Tibial nerve (tissue), 4 donors: ENCODE measurements at regions not wholly inside any gene's neighbourhood (a gene's known extent, or its start where the extent isn't known, plus 50 kb on each side); places are given as distances from the start of the nearest gene placed in this dataset.

ENCODE experiments used
- DNase-seq, 2 donors: peaks; one replicate each; pipeline ENCODE4 v3.0.0-alpha.2; 2019; ENCODE audit warnings: low spot score in 2 of 2
- H3K27ac ChIP-seq, 4 donors: fragments of 200-600 bp; sonication (generic) in 3 of 4; one replicate each; pipeline ENCODE4 v1.5.1; 2017 to 2019; ENCODE audit warnings: mild to moderate bottlenecking in 1 of 4
- H3K27me3 ChIP-seq, 2 donors: fragments of 200-600 bp; sonication (generic) in 1 of 2; one replicate each; pipeline versions ENCODE4 v1.5.1 to v1.6.0; 2017 to 2019
- H3K36me3 ChIP-seq, 3 donors: fragments of 200-600 bp; sonication (generic); one replicate each; pipeline ENCODE4 v1.5.1; 2018 to 2019
- H3K4me1 ChIP-seq, 4 donors: fragments of 200-600 bp; sonication (generic) in 3 of 4; one replicate each; pipeline ENCODE4 v1.5.1; 2017 to 2019
- H3K4me3 ChIP-seq, 4 donors: fragments of 200-600 bp; sonication (generic) in 3 of 4; one replicate each; pipeline ENCODE4 v1.5.1; 2017 to 2019; ENCODE audit warnings: mild to moderate bottlenecking in 1 of 4, moderate library complexity in 1 of 4
- H3K9me3 ChIP-seq, 4 donors: fragments of 200-600 bp; sonication (generic) in 3 of 4; one replicate each; pipeline ENCODE4 v1.5.1; 2017 to 2019
- EP300 ChIP-seq, 2 donors: sonication (generic); formaldehyde crosslinking; IDR thresholded peaks; one replicate each; pipeline ENCODE4 v1.6.1; 2017; ENCODE audit warnings: antibody characterized with exemption in 2 of 2, mild to moderate bottlenecking in 1 of 2
- POLR2A ChIP-seq, 2 donors: fragments of 450-650 bp; IDR thresholded peaks; one replicate each; pipeline ENCODE4 v1.6.1; 2017; ENCODE audit warnings: antibody characterized with exemption in 2 of 2, mild to moderate bottlenecking in 2 of 2, moderate library complexity in 2 of 2
- WGBS, 2 donors: methylation state at CpG; one replicate each; pipeline ENCODE4 v1.1.5; 2018; 5-methylcytosine and 5-hydroxymethylcytosine counted together
- TF ChIP-seq, protein P1 (sequence below), 5 experiments: fragments of 200-600 bp in 3 of 5; fragments of 450-650 bp in 2 of 5; sonication (generic) in 3 of 5; IDR thresholded peaks; one replicate each; pipeline ENCODE4 v1.5.1; 2016 to 2019; ENCODE audit warnings: antibody characterized with exemption in 5 of 5, mild to moderate bottlenecking in 3 of 5, moderate library complexity in 2 of 5

- DNase-seq = no peak
- no peak overlapping the region for H3K4me3 ChIP-seq
- no peak for TF ChIP-seq EP300 (IDR thresholded peaks at IDR 0.05)
- TF ChIP-seq, protein P1, sequence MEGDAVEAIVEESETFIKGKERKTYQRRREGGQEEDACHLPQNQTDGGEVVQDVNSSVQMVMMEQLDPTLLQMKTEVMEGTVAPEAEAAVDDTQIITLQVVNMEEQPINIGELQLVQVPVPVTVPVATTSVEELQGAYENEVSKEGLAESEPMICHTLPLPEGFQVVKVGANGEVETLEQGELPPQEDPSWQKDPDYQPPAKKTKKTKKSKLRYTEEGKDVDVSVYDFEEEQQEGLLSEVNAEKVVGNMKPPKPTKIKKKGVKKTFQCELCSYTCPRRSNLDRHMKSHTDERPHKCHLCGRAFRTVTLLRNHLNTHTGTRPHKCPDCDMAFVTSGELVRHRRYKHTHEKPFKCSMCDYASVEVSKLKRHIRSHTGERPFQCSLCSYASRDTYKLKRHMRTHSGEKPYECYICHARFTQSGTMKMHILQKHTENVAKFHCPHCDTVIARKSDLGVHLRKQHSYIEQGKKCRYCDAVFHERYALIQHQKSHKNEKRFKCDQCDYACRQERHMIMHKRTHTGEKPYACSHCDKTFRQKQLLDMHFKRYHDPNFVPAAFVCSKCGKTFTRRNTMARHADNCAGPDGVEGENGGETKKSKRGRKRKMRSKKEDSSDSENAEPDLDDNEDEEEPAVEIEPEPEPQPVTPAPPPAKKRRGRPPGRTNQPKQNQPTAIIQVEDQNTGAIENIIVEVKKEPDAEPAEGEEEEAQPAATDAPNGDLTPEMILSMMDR (IDR thresholded peaks at IDR 0.05) = no peak
- no peak for TF ChIP-seq POLR2A (IDR thresholded peaks at IDR 0.05)
- H3K36me3 ChIP-seq = no peaks in the 10 kb centered on the region
- H3K4me1 ChIP-seq = no peaks in the 10 kb centered on the region
- no peak overlapping the region for H3K27ac ChIP-seq
- H3K9me3 ChIP-seq = no peaks in the 10 kb centered on the region
- 43 to 63% methylated on average over 3 of the region's 3 CpGs for WGBS, 2 donors
- H3K27me3 ChIP-seq = no peaks in the 10 kb centered on the region
Measured at GRCh38 chr4:111773858-111774257, 371.4 kb upstream of the FAM241A start.

DNA sequence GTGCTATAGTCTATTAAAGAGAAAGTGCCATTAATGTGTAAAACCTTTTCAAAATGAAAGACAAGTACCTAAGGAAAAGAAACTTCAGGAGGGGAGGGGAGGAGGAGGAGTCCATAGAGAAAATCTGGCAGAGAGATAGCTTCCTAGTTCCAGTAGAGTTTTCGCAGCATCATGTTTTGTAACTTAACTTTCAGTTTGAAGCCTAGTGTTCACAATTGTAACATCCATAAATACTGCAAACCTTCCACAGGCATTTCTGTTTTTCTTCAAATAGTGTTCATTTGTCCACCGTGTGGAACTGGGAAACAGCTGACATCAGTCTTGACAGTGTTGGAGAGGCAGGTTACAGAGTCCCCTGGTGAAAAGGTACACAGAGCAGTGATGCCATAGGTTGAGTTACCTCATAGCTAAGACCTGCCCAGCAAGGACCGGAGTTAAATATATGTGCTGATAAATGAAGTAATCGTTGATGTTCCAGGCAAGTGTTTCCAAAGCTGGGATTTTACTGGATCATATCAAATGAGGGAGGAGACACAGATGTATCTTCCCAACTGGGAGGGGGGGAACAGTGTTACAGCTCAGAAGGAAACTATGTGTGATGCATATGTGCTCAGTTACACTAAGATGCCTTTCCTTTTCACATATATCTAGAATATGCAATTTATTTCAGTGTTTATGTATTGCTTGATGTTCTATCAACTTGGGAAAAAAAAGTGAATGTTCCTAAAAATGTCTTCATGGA, 369.5 kb upstream of the FAM241A start:
- H3K36me3 ChIP-seq = no peaks in the 10 kb centered on the region
- no peaks in the 10 kb centered on the region for H3K4me1 ChIP-seq
- 54 to 71% methylated on average over 4 of the region's 4 CpGs for WGBS, 2 donors
- no peaks in the 10 kb centered on the region for H3K9me3 ChIP-seq
- no peak overlapping the region for H3K4me3 ChIP-seq
- DNase-seq = no peak
- H3K27ac ChIP-seq = no peak overlapping the region
- no peaks in the 10 kb centered on the region for H3K27me3 ChIP-seq
- TF ChIP-seq, protein P1 (IDR thresholded peaks at IDR 0.05) = no peak
- TF ChIP-seq EP300 (IDR thresholded peaks at IDR 0.05) (no peak), POLR2A (IDR thresholded peaks at IDR 0.05) (no peak)

- no peak overlapping the region for H3K27ac ChIP-seq
- WGBS, 2 donors = 67 to 70% methylated on average over 1 of the region's 1 CpG
Measured at GRCh38 chr4:111776561-111776960, 368.7 kb upstream of the FAM241A start.

GRCh38 chr4:111778543-111778942, 366.7 kb upstream of the FAM241A start:
- Histone ChIP-seq H3K9me3 (no peaks in the 10 kb centered on the region), H3K27me3 (no peaks in the 10 kb centered on the region), H3K4me3 (no peak overlapping the region), H3K27ac (no peak overlapping the region), H3K36me3 (no peaks in the 10 kb centered on the region), H3K4me1 (no peaks in the 10 kb centered on the region)
- 59 to 76% methylated on average over 1 of the region's 1 CpG for WGBS, 2 donors
- no peak for TF ChIP-seq EP300 (IDR thresholded peaks at IDR 0.05)
- TF ChIP-seq, protein P1 (IDR thresholded peaks at IDR 0.05) = no peak
- no peak for DNase-seq

More at GRCh38 chr4:111776561-111776960, 368.7 kb upstream of the FAM241A start:
- no peak for TF ChIP-seq EP300 (IDR thresholded peaks at IDR 0.05)
- no peak for TF ChIP-seq POLR2A (IDR thresholded peaks at IDR 0.05)
- TF ChIP-seq, protein P1 (IDR thresholded peaks at IDR 0.05) = no peak
- no peaks in the 10 kb centered on the region for H3K36me3 ChIP-seq
- DNase-seq = no peak
- H3K4me1 ChIP-seq = no peaks in the 10 kb centered on the region
- no peaks in the 10 kb centered on the region for H3K27me3 ChIP-seq
- no peaks in the 10 kb centered on the region for H3K9me3 ChIP-seq
- H3K4me3 ChIP-seq = no peak overlapping the region

- WGBS, 2 donors = 84 to 87% methylated on average over 2 of the region's 2 CpGs
- H3K9me3 ChIP-seq = no peaks in the 10 kb centered on the region
- H3K27me3 ChIP-seq = no peaks in the 10 kb centered on the region
- no peak overlapping the region for H3K27ac ChIP-seq
- no peaks in the 10 kb centered on the region for H3K36me3 ChIP-seq
- H3K4me3 ChIP-seq = no peak overlapping the region
- no peak for TF ChIP-seq EP300 (IDR thresholded peaks at IDR 0.05)
- H3K4me1 ChIP-seq = no peaks in the 10 kb centered on the region
- DNase-seq = no peak
Measured at GRCh38 chr4:111780965-111781364, 364.3 kb upstream of the FAM241A start.
